Thoracic aorta (tissue), 2 donors: ENCODE measurements at regions not wholly inside any gene's neighbourhood (a gene's known extent, or its start where the extent isn't known, plus 50 kb on each side); places are given as distances from the start of the nearest gene placed in this dataset.
"Not testable (repeated sequence)": the region's sequence is repeated elsewhere in the genome, so short reads cannot be mapped to it uniquely, and the experiment has no call there.

Experiments
- ATAC-seq: fragments of 150-250 bp; one replicate; pipeline ENCODE4 v1.8.0; 2017; ENCODE audit warnings: low read depth; ENCODE audit not compliant: insufficient number of reproducible peaks, low FRiP score
- DNase-seq: peaks from one replicate; pipeline ENCODE4 v3.0.0-alpha.2; 2020; ENCODE audit warnings: low spot score
- H3K27ac ChIP-seq, 2 donors: fragments of 200-600 bp; sonication (generic); 1 replicate in 1 of 2; 2 replicates in 1 of 2; pipeline ENCODE4 v1.5.1; 2016; ENCODE audit warnings: mild to moderate bottlenecking in 2 of 2, moderate library complexity in 2 of 2
- H3K27me3 ChIP-seq: fragments of 200-600 bp; sonication (generic); replicated peaks from 2 replicates; pipeline ENCODE4 v1.6.0; 2016; ENCODE audit warnings: mild to moderate bottlenecking; ENCODE audit not compliant: insufficient read depth
- H3K36me3 ChIP-seq: fragments of 200-600 bp; sonication (generic); one replicate; pipeline ENCODE4 v1.5.1; 2016
- H3K4me1 ChIP-seq, 2 donors: fragments of 200-600 bp; sonication (generic); 1 replicate in 1 of 2; 2 replicates in 1 of 2; pipeline versions ENCODE4 v1.5.1 to v1.6.0; 2016; ENCODE audit warnings: low read depth in 2 of 2, mild to moderate bottlenecking in 1 of 2; ENCODE audit not compliant: control insufficient read depth in 1 of 2
- H3K4me3 ChIP-seq: fragments of 200-600 bp; sonication (generic); 2 replicates; pipeline ENCODE4 v1.5.1; 2016; ENCODE audit warnings: mild to moderate bottlenecking
- H3K9me3 ChIP-seq: fragments of 200-600 bp; sonication (generic); 2 replicates; pipeline ENCODE4 v1.5.1; 2016
- TF ChIP-seq, protein P1 (sequence below): fragments of 200-600 bp; sonication (generic); IDR thresholded peaks from one replicate; pipeline ENCODE4 v1.5.1; 2019; ENCODE audit warnings: antibody characterized with exemption

DNA sequence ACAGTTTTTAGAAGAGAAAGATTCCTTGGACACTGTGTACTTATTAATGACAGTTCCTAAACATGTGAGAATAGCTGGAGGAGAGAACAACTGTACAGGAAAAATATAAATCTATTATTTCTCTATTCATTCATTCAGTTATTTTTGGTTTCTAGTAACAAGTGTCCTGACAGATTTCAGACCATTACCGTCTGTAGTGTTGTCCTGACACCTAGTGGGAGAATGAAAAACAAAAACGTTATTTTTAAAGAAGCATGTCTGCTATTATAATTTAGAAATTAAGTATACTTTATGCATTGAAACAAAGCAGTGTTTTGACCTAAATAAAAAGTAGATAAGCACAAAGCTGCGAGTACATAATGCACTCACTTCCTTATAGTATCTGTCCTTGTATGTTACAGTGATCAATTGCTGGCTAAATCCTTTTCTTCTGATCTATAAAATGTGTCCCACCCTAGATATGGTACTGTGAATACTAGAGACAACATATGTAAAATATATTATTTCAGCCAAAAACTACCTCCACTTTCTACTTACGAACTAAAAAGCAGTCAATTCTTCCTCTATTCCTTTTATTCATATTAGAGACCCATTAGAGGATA, 575.6 kb downstream of the ARL4A start:
- ATAC-seq, result no peak

DNA sequence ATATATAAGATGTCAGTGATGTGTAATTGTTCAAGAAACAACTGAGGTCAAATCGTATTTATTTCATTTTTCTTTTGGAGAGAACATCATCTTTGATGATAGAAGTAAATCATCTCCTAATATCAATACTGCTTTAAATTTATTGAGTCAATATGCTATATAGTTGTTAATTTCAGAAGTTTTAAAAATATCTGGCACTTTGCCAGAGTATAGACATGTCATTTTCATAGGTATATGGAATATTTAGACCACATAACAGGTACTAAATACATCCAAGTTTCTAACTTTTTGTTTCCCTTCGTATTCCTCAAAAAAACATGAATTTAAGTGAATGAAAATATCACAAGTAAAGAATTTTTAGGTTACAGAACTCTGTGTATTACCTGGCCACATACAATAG, 577.8 kb downstream of the ARL4A start:
- no peaks in the 10 kb centered on the region for H3K27me3 ChIP-seq
- H3K4me3 ChIP-seq, result no peak overlapping the region
- no peaks in the 10 kb centered on the region for H3K9me3 ChIP-seq
- DNase-seq (no peak), ATAC-seq (no peak)
- H3K36me3 ChIP-seq, result no peaks in the 10 kb centered on the region
- no peak overlapping the region for H3K27ac ChIP-seq
- no peaks in the 10 kb centered on the region for H3K4me1 ChIP-seq
- TF ChIP-seq, protein P1, sequence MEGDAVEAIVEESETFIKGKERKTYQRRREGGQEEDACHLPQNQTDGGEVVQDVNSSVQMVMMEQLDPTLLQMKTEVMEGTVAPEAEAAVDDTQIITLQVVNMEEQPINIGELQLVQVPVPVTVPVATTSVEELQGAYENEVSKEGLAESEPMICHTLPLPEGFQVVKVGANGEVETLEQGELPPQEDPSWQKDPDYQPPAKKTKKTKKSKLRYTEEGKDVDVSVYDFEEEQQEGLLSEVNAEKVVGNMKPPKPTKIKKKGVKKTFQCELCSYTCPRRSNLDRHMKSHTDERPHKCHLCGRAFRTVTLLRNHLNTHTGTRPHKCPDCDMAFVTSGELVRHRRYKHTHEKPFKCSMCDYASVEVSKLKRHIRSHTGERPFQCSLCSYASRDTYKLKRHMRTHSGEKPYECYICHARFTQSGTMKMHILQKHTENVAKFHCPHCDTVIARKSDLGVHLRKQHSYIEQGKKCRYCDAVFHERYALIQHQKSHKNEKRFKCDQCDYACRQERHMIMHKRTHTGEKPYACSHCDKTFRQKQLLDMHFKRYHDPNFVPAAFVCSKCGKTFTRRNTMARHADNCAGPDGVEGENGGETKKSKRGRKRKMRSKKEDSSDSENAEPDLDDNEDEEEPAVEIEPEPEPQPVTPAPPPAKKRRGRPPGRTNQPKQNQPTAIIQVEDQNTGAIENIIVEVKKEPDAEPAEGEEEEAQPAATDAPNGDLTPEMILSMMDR, result no peak

More for the DNA sequence above, 575.6 kb downstream of the ARL4A start:
- no peaks in the 10 kb centered on the region for H3K27me3 ChIP-seq
- no peaks in the 10 kb centered on the region for H3K4me1 ChIP-seq
- TF ChIP-seq, protein P1, result peak; percentile 49
- no peaks in the 10 kb centered on the region for H3K36me3 ChIP-seq
- no peak overlapping the region for H3K27ac ChIP-seq
- H3K9me3 ChIP-seq, result no peaks in the 10 kb centered on the region
- no peak overlapping the region for H3K4me3 ChIP-seq
- DNase-seq, result no peak

DNA sequence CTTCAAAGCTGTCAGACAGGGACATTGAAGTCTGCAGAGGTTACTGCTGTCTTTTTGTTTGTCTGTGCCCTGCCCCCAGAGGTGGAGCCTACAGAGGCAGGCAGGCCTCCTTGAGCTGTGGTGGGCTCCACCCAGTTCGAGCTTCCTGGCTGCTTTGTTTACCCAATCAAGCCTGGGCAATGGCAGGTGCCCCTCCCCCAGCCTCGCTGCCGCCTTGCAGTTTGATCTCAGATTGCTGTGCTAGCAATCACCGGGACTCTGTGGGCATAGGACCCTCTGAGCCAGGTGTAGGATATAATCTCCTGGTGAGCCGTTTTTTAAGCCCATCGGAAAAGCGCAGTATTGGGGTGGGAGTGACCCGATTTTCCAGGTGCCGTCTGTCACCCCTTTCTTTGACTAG, 586.8 kb downstream of the ARL4A start:
- H3K4me1 ChIP-seq, H3K4me3 ChIP-seq, H3K36me3 ChIP-seq, DNase-seq, H3K27me3 ChIP-seq, H3K9me3 ChIP-seq, H3K27ac ChIP-seq, ATAC-seq: not testable (repeated sequence)

DNA sequence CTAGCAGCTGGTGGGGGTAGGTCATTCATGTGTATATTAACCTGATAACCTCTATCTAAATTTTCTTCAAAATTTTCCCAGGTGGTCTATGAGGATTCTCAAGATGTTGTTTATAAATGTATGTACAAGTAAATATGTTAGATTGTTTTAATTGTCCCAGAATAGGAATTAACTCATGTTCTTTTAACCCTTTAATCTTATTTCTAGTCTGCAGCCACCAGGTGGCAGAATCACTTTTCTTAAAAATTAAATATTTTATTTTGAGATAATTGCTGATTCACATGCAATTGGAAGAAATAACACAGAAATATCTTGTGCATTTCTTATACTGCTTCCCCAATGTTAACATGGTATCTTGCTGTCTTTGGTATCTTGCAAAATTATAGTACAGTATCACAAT, 589.5 kb downstream of the ARL4A start:
- ATAC-seq, result no peak

DNA sequence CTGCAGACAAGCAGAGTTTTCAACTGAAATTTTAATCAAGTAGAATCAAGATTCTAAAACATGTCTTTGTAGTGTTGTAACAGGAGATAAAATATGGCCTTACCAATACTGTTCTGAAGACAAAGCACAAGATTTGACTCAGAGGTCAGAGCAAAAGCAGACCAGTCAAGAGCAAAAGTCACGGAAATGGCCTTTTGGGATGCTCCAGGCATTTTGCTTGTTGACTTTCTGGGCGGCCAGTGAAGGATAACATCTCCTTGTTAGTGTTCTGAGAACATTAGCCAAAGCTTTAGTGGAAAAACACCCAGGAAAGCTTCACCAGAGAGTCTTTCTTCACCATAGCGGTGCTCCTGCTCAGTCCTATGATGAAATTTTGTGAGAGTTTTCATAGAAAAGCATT, 590.6 kb downstream of the ARL4A start:
- TF ChIP-seq, protein P1, result no peak

More for the DNA sequence above, 589.5 kb downstream of the ARL4A start:
- Histone ChIP-seq H3K27ac (no peak overlapping the region), H3K4me1 (no peaks in the 10 kb centered on the region), H3K36me3 (no peaks in the 10 kb centered on the region), H3K4me3 (no peak overlapping the region), H3K27me3 (no peaks in the 10 kb centered on the region), H3K9me3 (no peaks in the 10 kb centered on the region)
- TF ChIP-seq, protein P1, result no peak
- DNase-seq, result no peak

DNA sequence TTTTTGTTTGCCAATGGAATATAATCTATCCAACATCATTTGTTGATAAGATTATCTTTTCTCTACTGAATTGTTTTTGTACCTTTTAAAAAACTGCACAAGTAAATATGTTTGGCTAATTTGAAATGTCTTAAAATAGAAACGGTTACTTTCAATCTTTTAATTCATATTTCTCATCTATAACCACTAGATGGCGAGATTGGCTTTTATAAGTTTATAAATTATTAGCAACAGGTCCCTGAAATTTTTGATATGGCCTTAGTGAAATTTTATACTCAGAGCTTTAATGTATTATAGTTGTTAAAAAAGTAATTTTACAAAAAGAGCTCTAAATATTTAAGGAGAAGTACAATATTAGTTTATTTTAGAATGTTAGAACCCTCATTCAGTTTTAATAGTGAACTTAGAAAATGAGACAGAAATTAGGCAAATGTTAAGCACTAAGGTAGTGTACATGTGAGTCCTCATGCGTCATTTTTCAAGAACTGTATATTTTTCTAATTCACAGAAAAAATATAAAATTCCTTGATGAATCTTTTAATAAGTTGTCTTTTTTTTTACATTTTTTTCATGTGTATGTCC, 592.5 kb downstream of the ARL4A start:
- Histone ChIP-seq H3K27me3 (no peaks in the 10 kb centered on the region), H3K27ac (no peak overlapping the region), H3K36me3 (no peaks in the 10 kb centered on the region), H3K9me3 (no peaks in the 10 kb centered on the region), H3K4me1 (no peaks in the 10 kb centered on the region), H3K4me3 (no peak overlapping the region)
- ATAC-seq, result no peak
- DNase-seq, result no peak
- TF ChIP-seq, protein P1, result peak; percentile 27

More for the DNA sequence above, 590.6 kb downstream of the ARL4A start:
- no peak overlapping the region for H3K27ac ChIP-seq
- H3K9me3 ChIP-seq, result no peaks in the 10 kb centered on the region
- ATAC-seq, result no peak
- no peak for DNase-seq
- H3K36me3 ChIP-seq, result no peaks in the 10 kb centered on the region
- no peaks in the 10 kb centered on the region for H3K27me3 ChIP-seq
- H3K4me3 ChIP-seq, result no peak overlapping the region
- no peaks in the 10 kb centered on the region for H3K4me1 ChIP-seq
